GM21367 (cell line): ENCODE measurements at regions not wholly inside any gene's neighbourhood (a gene's known extent, or its start where the extent isn't known, plus 50 kb on each side); places are given as distances from the start of the nearest gene placed in this dataset.
"Not testable (repeated sequence)": the region's sequence is repeated elsewhere in the genome, so short reads cannot be mapped to it uniquely, and the experiment has no call there.

Experiments used
- ATAC-seq: cut with Tn5 transposase; IDR thresholded peaks from one replicate; pipeline ENCODE4 v1.9.1; 2021; ENCODE audit not compliant: unreplicated experiment

DNA sequence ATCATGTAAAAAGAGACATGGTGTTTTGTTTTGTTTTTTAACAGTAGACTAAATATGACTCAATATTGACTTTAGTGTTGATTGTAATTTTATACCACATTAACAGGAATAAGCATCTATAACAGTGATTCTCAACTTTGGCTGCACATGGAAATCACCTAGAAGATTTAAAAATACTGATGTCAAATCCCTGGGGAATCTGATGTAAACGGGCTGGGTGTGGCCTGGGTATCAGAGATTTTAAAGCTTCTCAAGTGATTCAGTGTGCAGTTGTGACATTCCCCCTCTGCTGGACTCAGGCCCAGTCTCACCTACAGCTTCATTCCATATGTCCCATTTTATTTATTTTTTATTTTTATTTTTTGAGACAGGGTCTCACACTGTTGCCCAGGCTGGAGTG, 82.8 kb upstream of the ATP8B1 start:
- ATAC-seq, result no peak

DNA sequence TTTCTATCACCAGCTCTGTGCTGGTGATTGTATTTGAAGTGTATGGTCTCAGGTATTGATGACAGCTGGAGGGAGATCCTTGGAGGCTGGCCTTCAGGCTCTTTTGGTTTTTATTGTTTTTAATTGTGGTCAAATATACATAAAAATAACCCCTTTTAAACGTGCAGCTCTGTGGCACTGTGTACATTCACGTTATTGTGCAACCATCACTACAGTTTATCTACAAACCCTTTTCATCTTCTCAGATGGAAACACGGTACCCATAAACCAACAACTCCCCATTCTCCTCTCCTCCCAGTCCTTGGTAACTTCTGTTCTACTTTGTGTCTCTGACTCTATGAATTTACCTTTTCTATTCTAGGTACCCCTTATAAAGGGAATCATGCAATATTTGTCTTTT, 79.3 kb upstream of the ATP8B1 start:
- no peak for ATAC-seq

DNA sequence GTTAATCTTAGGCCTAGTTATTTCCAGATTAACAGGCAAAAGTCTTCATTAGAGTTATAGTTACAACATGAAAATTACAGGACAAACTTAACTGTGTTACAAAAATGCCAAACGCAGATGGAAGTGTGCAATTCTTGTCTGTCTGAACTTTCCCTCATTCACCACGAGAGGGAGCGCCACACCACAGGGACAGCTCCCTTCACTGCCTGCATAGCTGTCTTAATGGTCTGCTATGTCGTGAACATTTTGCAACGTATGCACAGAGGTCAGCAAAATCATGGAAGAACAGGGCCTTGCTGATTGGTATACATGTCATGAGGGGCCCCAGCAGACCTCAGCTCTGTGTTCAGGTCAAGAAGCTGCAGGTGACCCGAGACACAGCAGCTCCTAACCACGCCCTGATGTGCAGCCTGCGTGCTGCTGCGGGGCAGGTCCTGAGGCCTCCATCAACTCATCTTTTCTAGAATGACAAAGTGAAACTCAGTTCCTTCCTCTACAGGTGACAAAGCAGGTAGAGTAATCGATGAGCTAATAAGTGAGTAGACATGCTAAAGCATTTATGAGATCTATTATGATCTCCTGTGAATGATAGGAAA, 78.8 kb upstream of the ATP8B1 start:
- peak; percentile 84 for ATAC-seq

DNA sequence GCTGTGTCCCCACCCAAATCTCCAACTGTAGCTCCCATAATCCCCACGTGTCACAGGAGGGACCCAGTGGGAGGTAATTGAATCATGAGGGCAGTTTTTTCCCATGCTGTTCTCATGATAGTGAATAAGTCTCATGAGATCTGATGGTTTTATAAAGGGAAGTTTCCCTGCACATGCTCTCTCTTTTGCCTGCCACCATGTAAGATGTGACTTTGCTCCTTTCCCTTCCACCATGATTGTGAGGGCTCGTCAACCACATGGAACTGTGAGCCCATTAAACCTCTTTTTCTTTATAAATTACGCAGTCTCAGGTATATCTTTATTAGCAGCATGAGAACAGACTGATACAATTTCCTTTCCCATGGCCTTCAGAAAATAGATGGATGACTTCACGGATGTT, 76.8 kb upstream of the ATP8B1 start:
- ATAC-seq, result not testable (repeated sequence)

DNA sequence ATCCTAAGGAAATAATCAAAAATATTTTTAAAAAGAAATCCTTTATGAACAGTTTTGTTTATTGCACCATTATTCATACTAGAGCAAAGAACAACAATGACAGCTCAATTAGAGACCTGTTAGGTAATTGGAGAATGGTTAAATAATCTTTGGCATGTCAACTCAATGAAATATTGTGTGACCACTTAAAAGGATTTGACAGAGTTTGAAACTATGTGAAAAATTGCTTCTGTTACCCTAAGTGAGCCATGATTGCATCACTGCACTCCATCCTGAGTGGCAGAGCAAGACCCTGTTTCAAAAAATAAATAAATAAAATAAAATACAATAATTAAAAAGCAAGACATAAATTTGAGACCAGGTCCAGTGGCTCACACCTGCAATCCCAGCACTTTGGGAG, 66.1 kb upstream of the ATP8B1 start:
- ATAC-seq, result no peak

DNA sequence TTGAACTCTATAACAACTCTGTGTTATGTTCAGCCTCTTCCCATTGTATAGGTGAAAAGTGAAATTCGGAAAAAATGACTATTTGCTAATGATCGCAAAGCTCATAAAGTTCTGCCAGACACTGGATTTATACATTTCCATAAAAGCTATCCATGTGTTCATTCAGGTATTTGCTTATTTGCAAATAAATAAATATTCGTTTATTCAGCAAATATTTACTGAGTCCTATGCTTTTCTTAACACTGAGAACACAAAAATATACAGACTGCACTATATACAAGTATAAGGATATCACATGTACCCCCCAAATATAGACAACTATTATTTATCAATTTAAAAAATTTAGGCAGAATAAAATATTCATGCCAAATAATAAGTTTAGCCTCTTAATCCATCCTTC, 63.2 kb upstream of the ATP8B1 start:
- no peak for ATAC-seq

DNA sequence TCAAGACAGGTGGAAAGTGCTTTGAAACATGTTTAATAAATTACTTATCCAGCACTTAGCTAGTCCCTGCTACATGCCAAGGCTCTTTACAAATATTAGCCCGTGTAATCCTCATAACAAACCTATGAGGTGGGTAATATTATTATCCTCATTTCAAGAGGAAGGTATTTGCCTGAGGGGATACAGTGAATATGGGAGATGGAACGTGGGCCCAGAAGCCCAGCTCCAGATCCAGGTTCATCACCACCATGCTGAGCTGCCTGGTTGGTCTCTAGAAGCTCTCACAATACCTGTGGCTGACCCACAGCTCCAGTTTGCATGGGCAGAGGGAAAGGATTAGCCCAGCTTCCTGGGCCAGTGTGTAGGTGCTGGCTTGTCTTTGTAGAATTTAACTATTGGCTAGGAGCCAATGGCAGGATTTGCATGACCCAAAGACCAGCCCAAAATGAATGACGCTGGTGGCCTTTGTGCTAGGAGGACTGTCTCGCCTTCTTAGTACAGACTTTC, 61.6 kb upstream of the ATP8B1 start:
- ATAC-seq, result no peak

DNA sequence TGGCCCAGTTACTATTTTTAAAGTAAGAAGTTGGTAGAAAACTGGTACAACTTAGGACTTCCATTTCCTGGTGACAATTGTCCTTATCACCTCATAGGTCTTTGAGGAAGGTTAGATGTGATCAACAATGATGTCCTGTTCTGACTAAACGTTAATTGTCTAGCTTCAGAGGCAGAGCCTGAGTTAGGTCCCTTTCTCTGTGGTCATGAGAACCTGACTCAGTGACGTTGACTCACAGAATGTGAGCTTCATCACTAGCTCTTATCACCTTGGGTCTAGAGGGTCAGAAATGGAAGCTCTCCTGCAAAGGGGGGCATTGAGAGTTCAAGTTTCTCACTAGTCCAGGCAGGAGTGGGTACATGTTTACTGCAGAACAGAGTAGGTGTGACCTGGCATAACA, 60.6 kb upstream of the ATP8B1 start:
- ATAC-seq, result no peak

DNA sequence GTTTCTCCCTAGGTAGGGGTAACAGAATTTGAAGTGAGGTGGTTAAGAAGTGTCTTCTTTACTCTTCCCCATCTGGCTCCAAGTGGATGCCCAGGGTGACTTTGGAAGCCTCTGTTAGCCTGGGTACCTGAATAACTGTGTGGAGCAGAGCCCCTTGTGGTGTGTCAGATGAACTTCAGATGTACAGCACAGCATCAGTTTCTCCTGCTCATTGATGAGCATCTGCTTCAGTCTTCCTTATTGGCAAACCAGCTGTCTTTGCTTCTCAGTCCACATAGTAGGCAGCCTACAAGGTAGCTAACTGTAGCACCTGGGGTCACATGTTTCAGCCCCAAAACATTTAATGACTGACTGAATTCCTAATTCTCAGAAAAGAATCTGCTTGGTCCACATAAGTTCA, 56.2 kb upstream of the ATP8B1 start:
- no peak for ATAC-seq

DNA sequence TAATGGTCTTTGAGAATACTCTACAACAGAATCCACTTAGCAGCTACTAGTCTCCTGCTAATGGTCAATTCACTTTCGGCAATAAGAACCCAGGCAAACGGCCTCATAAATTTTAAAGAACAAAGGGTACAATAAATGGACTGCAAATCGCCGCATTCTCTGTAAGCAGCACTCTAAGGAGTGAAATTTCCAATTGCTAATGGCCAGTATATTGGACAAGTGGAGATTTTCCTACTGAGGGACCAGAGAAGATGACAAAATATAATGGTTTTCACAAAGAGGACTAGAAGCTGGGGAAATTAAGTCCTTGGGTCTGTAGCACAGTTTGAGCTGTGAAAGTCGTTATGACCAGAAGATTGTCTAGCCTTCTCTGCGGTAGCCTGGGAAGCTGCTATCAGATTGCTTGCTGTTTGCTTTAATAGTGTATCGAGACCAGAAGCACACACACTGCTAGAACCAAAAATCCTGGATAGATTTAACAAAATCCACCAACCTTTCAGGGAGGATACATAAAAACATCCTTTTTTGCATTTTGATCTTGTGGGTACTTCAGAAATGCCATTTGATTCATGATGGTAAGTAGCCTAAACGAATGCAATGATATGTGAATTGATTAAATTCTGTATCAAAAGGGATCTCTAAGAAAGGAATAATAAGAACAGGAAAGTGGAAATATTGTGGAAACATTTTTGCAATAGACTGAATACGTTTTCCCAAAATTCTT, 53.6 kb upstream of the ATP8B1 start:
- no peak for ATAC-seq

DNA sequence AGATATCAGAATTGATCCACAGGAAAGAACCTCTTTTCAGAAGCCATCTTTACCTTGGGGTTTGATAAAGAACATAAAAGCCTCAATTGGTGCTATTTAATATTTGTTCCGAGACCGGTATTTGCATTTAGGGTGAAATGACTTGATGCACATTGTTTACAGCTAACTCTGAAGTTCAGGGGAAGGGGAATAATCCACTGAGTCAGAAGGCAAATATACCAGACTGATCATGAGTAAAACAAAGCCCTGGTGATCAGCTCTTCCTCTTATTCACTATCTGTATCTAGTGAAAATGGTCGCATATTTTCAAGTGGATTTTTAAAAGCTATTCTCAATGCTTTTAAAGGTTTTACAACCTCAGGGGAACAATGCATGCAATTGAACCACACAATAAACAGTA, 53.0 kb upstream of the ATP8B1 start:
- ATAC-seq, result no peak

DNA sequence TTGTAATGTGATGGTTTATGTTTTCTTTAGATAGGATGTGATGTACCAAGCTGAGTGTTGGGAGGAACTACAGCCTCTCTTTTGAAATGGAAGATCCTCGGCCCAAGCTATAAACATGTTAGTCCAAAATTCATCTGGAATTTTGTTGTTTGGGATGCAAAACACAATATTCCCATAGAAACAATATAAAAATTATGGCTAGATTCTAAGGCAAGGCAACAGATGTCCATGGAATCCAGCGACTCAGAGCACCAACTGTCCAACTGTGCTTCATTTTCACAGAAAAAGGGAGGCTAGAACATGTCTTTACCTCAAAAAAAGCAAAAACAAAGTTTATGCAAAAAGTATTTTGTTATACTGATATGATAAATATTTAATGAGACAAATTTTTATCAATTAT, 52.4 kb upstream of the ATP8B1 start:
- no peak for ATAC-seq

DNA sequence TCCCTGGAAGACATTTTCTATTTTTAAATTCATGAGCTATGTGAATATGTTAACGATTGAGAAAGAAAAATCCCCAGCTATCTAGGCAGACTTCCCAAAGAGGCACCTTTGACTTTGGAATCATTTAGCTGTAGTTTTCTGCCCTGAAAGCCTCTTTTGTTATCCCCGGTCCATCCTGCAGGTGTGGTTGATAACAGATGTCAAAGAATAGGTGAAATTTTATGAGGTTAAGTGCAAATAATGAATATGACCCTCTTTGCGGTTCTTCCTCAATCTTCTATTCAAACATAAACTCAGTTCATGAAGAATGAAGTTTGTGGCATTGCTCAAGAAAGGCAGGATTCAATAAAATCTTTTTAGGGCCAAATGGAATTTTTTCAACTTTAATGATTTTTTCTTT, 51.6 kb upstream of the ATP8B1 start:
- no peak for ATAC-seq

DNA sequence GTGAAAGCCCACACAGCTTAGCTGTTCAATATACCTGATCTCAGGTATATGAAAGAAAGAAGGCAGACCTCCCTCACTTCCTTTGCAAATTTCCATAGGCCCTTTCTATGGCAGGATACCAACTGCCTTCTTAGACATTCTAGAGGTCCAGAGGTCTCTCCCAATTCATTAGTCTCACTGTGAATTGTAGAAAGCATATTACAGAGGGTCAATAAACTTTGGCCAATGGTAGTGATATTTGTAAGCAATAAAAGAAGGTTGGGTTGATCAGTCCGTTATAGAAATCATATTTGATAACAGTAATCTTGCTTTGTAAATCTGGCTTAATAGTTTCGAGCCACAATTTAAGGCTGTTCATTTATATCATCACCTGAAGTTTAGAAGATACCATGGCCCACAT, 50.7 kb upstream of the ATP8B1 start:
- no peak for ATAC-seq

DNA sequence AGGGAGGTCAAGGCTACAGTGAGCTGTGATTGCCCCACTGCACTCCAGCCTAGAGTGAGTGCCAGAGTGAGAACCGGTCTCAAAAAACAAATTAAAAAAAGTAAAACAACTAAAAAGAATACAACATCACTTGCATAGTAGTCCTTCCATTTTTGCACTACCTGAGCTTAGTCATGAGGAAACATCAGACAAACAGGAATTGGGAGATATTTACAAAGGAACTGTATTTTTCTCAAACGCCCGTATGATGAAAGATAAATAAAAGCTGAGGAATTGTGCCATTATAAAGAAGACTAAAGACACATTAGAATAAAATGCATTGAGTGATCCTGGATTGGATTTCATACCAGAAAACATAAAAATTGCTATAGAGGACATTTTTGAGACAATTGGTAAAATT, 50.0 kb upstream of the ATP8B1 start:
- no peak for ATAC-seq
